GM21423 (cell line): ENCODE measurements at regions not wholly inside any gene's neighbourhood (a gene's known extent, or its start where the extent isn't known, plus 50 kb on each side); places are given as distances from the start of the nearest gene placed in this dataset.
"Not testable (repeated sequence)": the region's sequence is repeated elsewhere in the genome, so short reads cannot be mapped to it uniquely, and the experiment has no call there.

Experiments used
- ATAC-seq: cut with Tn5 transposase; IDR thresholded peaks from one replicate; pipeline ENCODE4 v1.9.1; 2021; ENCODE audit warnings: mild to moderate bottlenecking, moderate library complexity; ENCODE audit not compliant: unreplicated experiment

DNA sequence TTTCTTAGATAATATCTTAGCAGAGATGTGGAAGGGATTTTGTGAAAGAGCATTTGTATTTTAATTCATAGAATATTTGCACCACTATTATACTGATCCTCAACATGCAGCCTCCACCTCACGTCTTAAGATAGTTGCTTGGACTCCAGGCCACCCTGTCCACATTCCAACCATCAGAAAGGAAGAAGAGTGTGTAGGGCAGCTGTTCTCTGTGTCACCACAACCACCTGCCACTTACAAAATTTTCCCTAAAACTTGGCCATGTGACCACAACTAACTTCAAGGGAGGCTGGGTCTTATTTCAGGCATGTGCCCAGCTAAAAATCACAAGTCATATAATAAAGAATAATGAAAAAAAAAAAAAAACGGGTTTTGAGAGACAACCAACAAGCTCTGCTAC, 528.1 kb downstream of the RAB28 start:
- ATAC-seq, result no peak

DNA sequence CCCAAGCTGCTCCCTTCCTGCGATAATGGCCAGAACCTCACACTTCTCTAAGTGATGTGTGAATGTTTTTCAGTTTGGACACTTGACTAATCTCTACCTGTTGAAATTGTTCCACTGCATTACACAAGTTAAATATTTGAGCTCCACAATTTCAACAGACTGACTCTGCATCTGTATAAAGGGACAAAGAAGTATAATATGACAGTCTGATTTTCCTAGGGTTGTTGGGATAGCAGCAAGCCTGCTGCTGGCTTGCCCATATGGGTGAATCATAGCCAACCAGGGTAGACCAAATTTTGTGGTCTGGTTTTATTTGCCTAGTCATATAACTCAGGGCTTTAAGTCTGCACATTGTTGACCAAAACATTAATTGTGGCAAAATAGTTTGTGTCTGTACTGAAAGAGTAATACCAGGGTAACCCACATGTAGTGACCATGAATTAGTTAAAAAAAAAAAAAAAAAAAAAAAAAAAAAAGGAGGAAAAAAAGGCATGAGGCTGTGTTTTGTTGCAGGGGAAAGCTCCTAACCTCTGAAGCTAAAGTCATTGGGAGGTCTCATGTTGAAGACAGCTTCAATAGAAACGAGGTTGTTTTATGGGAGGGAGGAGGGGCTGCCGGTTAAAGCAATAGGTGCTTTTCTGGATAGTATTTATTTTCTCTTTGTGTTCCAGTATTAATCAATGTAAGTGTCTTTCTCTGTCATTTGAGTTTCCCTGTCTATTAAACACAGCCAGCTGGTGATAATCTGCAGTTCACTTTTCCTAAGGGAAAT, 534.2 kb downstream of the RAB28 start:
- ATAC-seq, result no peak

DNA sequence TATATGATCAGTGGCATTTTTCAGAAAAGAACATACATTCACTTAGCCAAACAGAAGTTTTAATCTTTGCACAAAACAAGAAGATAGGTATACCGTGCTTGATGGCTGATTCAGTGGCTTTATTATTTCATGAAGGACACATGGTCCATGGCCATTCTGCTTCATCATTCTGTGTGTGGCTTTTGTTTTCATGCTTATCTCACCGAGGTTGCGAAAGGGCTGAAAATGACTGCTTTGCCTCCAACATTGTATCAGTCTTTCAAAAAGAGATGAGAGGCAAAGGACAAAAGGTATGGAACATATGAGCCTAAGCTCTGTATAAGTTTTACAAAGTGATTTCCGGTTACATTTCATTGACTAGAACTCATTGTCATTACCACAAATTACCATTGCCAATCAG, 541.1 kb downstream of the RAB28 start:
- no peak for ATAC-seq

DNA sequence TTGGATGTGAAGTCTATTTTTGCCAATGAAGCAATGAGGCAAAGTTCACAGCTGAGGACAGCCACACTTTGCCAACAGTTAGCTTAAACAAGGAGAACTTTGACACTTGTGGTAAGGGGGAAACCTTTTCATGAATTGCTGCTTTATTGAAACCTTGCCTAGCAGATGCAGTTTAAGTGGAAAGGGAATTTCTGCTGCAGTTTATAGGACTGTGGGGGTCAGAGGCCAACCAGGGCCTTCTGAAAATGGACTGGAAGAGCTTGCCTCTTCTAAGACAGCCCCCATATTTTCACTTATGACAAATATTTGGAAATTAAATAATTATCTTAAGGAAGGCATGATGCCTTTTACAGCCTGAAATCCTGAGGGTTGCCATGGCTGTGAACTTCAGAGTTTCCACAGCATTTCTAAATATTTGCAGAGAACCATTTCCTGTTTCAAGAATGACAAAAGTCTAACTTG, 550.3 kb downstream of the RAB28 start:
- ATAC-seq, result no peak

DNA sequence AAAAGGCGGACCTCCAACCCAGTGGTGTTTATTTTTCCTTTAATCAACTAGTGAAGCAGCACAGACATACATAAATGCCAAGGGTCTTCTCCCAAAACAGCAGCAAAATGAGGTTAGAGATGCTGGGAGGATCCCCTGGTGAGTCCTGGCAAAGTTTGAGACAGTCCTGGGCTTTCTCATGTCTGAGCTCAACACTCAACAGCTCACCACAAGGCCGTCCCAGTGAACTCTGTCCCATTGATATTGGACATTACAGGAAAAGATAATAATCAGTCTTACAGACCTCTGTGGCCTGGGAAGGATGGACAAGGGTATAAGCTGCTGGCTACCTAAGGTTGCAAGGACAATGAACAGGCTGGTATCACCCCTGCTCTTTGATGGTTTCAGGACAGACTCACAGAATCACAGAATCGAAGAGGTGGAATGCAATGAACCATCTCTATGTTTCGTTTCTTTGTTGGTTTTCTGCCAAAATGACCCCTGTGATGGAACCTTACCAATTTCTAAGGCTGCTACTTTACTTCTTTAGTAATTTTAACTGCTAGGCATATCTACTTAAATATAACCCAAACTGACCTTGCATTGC, 551.8 kb downstream of the RAB28 start:
- ATAC-seq, result no peak

DNA sequence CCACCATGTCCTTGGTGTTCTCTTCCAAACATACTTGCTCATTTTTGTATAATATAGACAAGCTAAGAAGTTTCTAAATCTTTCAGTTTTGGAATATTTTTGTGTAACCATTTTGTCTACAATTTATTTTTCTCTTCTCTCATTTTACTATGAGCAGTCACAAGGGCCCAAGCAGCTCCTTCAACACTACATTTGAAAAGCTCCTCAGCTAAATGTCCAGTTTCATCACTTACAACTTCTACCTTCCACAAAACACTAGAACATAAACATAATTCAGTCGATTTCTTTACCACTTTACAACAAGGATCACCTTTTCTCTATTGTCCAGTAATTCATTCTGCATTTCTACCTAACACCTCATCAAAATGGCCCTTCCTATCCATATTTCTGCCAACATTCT, 554.4 kb downstream of the RAB28 start:
- ATAC-seq, result no peak

DNA sequence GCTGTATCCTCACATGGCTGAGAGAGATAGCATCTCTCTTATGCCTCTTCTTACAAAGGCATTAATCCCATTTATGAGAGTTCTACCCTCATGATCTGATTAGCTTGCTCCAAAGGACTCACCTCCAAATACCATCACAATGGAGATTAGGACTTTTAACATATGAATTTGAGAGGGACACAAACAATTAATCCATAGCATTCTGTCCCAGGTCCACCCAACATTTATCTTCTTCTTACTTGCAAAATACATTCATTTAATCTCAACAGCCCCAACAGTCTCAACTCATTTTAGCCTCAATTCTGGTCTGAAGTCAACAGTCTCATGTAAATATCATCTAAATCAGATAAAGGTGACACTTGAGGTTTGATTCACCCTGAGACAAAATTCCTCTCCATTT, 555.4 kb downstream of the RAB28 start:
- ATAC-seq, result no peak

DNA sequence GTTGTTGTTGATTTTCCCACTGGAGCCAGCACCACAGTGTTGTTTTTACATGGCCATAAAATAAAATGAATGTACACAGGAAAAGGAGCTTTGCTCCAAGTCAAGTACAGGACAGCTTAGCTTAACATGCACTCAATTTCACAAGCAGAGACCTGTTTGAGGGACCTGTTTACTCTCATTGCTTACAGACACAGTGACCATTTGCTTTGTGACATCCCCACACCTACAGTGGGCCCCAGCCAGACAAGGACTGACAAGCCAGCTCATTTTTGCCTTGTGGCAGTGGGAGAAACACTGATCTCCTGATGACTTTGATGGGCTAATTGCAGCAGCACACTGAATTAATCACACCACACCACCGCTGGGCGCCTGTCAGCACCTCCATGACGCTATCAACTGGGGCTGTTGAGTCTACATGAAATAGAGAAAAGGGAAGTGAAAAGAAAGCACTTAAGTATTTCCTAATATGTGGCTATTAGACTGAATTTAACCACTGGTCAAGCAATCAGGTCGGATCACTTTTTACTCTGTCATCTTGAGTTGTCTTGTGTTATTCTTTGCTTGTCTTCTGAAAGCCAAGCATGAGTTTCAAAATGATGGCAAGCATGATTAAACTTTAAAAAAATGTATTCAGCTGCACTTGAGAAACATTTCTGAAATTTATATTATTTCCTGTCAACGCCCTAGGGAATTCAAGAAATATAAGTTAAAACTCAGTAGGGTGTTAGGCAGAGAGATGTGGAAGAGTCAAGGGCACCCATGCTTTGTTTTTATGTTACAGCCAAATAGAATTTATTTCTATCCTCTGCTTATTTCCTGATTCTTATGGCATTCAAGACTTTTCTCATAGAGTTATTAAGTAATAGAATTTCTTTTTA, 557.7 kb downstream of the RAB28 start:
- ATAC-seq, result peak; percentile 55

DNA sequence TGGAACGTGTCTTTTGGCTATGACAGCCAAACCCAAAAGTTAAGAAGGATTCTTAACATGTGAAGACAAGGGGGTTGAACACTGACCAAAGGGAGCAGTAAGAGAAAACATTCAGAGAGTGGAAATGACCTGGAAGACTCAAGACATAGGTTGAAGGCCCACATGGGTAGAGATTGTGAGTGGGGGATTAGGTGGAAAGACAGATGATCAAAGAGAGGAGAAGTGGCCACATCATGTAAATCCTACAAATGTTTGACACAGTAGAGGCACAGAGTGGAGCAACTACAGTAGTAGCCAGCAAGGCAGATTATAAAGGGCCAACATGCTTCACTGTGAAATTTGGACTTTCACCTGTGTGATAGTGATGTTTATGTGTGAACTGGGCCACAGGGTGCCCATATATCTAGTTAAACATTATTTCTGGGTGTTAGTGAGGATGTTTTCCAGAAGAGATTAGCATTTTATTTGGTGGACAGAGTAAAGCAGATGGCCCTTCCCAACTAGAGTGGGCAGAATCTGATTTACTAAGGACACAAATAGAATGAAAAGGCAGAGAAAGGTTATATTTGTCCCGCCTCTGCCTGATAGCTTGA, 559.3 kb downstream of the RAB28 start:
- no peak for ATAC-seq

DNA sequence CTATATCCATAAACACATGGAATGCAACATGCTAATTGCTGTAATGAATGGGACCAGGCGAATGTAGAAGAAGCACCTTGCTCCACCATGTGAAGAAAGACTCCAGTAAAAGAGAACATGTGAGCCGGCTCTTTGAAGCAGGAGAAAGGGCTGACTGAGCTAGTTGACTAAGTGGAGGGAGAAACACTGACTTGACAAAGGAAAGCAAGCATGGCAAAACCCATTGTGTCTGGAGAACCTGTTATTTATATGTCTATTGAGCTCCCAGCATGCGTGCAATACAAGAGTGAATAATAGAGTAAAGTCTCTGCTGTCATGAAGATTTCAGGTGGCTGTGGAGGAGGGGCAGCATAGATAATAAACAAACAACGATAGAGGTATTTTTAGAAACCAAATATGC, 559.9 kb downstream of the RAB28 start:
- ATAC-seq, result no peak

DNA sequence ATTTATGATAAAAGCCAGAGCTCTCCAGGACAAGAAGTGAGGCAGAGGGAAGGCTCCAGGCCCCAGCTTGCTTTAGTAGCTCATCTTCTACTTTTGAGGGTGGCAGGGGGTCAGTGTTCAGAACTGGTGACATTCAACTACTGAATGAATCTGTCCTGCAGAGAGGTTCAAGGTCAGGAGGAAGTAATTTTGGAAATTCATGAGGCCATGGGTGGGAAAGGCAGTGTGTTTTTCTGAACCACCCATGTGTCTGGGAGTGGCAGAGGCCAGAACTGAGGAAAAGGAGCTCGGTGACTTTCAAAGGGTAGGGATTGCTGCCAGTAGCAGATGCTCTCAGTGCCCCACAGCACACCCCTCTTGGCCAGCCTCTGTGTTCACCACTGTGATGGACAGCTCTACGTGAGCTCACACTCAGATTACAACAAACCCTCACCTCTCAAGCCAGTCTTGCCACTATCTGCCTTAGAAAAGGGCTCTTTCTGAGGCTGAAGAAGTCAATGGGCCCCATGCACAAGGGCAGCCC, 571.2 kb downstream of the RAB28 start:
- ATAC-seq, result no peak

DNA sequence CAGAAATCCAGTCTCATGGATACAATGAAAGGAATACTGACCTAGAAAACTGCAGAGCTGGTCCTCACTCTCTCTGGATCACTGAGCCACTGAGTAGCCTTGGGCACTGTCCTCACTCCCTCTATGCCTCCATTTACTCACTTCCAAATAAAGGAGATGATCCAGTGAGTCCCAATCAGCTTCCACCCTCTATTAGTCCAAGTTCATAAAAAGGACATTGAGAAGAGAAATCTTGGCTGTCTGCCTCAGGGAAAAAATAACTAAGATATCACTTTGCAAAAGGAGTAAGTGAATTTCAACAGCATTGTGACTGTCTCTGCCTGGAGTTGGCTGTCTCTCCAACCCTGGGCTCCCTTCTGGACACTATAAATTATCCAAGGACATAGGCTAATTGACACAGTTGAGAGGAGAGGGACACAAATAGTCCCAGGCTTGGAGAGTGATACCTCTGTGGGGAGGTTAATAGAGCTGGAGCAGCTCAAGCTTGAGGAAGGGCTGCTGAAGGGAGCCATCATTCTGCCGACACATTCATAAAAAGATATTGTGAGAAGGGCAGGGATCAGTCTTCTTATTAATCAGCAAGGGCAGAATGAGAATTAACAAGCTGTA, 572.3 kb downstream of the RAB28 start:
- ATAC-seq, result no peak

DNA sequence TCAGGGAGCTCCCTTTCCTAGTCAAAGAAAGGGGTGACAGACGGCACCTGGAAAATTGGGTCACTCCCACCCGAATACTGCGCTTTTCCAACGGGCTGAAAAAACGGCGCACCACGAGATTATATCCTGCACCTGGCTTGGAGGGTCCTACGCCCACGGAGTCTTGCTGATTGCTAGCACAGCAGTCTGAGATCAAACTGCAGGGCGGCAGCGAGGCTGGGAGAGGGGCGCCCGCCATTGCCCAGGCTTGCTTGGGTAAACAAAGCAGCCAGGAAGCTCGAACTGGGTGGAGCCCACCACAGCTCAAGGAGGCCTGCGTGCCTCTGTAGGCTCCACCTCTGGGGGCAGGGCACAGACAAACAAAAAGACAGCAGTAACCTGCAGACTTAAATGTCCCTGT, 580.5 kb downstream of the RAB28 start:
- not testable (repeated sequence) for ATAC-seq

DNA sequence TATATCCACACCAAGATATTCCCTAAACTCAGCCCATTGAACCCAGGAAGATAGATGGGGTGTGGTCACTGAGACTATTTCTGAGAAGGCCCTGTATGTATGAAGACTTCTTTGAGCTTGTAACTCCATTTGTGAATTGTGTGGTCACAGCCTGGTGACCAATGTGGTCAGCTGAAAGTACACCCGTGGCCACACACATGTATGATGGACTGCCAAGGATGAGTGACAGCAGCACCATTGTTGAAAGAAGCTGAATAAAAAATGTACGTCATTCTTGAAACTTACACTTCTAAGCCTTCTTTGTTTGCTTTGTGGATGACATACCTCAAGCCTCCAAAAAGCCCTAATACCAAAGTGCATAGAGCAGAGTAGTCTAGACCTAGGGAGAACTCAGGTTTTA, 581.4 kb downstream of the RAB28 start:
- no peak for ATAC-seq

DNA sequence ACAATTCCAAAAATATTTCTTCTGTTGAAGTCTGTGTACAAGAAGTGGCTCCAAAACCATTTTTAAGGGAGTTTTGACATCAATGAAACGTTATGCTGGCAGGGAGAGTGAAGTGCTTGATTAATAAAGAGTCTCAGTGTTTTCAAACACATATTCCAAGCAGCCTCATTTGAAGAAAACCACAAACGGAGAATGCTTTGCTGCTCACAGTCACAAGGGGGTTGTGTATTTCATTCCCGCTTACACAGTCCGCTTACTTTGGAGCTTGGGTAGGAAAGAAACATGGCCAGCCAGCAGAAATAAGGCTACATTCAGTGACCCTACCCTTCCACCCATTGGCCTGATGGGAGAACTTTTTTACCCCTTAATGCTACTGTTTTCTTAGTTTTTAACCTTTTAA, 586.2 kb downstream of the RAB28 start:
- no peak for ATAC-seq

DNA sequence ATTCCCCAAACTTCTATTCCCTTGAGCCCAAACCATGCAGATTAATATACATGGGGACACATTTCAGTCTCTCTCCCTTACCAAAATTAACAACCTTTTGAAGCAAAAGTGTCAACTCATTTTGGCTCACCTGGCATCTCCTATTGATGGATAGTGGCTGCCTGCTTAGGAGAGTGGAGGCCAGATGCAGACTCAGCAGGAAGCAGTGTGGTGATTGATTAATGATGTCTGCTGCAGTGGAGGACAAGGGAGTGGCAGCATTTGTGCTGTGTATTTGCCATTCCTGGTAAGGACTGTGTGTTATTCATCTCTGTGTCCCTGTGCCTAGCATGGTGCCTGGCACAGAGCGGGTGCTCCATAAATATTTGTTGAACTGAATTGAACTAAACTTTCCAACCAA, 590.1 kb downstream of the RAB28 start:
- ATAC-seq, result no peak

DNA sequence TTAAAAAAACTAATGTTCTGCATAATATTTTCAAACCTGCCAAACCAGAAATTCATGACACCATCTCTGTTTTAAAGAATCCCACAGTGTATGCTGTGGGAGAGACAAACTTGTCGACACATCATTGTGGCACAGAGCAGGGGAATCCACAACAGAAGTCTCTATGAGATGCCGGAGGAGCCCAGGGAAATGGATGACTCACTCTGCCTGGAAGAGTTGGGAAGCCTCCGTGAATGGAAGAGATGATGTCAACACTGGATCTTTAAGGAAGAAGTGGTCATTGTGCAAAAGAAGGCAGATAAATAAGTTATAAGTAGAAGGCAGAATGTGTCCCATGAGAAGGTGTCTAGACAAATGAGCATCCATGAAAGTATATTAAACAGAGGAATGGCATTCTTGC, 595.1 kb downstream of the RAB28 start:
- no peak for ATAC-seq

DNA sequence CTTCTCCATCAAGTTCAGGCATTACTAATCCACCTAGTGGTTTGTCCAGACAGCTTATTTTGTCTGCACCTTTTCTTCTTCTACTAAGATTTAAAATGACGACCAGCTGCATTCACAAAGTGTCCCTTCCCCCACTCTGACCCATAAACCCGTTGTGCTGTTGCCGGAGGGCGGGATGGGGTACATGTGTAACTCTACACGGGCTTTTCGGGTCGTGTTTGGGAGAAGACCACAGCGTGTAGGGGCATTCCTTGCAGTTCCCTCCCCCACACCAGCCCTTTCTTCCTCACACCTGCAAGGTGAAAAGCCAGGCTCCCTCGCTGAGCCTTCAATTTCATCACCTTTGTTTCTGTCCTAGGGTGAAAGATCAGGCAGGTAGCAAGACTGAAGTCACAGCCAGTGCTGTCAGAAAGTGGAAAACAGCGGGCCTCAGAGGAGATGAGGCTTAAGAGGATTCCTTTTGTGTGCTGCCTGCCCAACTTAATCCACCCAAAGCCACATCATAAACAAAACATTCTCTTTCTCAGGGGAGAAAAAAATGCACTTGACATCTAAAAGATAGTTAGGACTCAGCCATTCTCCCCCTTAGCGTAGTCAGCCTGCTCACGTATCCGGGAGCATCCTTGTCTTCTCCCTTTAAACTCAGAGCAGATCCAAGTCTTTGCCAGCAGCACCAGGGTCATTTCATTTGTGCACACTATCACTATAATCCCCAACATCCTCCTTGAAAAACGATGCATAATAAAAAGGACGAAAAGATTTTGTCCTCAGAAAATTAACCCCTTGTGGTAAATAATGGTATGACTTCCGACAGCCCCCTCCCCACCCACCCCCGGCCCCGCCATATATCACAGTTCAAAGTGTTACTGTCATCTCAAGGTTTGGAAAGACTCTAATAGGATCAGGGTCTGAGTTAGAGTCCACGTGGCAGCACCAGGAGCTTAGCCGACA, 599.0 kb downstream of the RAB28 start:
- no peak for ATAC-seq

DNA sequence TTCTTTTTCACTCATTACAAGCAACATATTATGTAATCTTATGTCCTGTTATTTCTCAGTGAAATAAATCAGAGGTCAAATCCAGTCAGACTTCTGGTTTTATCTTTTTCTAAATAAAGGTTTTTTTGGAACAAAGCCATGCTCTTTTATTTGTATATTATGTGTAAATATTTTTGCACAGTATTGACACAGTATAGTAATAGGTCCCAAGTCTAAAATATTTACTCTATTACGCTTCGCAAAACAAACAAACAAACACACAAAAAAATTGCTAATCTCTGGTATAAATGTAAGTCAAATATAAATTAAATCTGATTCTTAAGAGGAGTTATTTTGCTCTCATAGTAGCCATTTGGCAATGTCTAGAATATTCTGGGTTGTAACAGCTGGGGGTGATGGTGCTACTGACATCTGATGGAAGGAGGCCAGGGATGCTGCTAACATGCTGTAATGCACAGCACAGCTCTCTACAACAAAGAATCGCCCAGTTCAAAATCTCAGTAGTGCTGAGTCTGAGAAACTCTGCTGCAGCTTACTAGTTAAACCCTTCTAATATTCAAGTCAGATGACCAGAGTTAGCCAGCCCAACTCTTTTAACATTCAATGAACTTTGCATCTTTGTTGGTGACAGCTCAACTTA, 602.1 kb downstream of the RAB28 start:
- ATAC-seq, result no peak
